ENCODE measurements at regions not wholly inside any gene's neighbourhood (a gene's known extent, or its start where the extent isn't known, plus 50 kb on each side); places are given as distances from the start of the nearest gene placed in this dataset.

- no peaks in the 10 kb centered on the region for H3K4me1 ChIP-seq (ENCODE audit: low read depth, poor library complexity, severe bottlenecking)
- H3K79me2 ChIP-seq (ENCODE audit: insufficient read depth, low read depth), result no peaks in the 10 kb centered on the region
- no peaks in the 10 kb centered on the region for H4K20me1 ChIP-seq (ENCODE audit: insufficient read depth)
- no peak overlapping the region for H2AFZ ChIP-seq (ENCODE audit: low read depth)
- H3K4me2 ChIP-seq, result no peak overlapping the region
- no peak overlapping the region for H3K9ac ChIP-seq
- no peaks in the 10 kb centered on the region for H3K27me3 ChIP-seq (ENCODE audit: insufficient read depth, low read depth)
- TF ChIP-seq, protein P1, sequence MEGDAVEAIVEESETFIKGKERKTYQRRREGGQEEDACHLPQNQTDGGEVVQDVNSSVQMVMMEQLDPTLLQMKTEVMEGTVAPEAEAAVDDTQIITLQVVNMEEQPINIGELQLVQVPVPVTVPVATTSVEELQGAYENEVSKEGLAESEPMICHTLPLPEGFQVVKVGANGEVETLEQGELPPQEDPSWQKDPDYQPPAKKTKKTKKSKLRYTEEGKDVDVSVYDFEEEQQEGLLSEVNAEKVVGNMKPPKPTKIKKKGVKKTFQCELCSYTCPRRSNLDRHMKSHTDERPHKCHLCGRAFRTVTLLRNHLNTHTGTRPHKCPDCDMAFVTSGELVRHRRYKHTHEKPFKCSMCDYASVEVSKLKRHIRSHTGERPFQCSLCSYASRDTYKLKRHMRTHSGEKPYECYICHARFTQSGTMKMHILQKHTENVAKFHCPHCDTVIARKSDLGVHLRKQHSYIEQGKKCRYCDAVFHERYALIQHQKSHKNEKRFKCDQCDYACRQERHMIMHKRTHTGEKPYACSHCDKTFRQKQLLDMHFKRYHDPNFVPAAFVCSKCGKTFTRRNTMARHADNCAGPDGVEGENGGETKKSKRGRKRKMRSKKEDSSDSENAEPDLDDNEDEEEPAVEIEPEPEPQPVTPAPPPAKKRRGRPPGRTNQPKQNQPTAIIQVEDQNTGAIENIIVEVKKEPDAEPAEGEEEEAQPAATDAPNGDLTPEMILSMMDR (conservative IDR thresholded peaks at IDR 0.05; ENCODE audit: low read depth, low read length), result no peak
- no peak overlapping the region for H3K27ac ChIP-seq
- no peaks in the 10 kb centered on the region for H3K36me3 ChIP-seq (ENCODE audit: insufficient read depth)
- H3K4me3 ChIP-seq (IDR thresholded peaks at IDR 0.05; ENCODE audit: insufficient read depth, low read depth, low read length), result no peak overlapping the region
Measured at GRCh38 chr7:46168671-46169383, 247.8 kb upstream of the IGFBP3 start.

GRCh38 chr7:46168231-46168630 lies 247.2 kb upstream of the IGFBP3 start:
- H2AFZ ChIP-seq (ENCODE audit: low read depth), result no peak overlapping the region
- no peak overlapping the region for H3K4me3 ChIP-seq (IDR thresholded peaks at IDR 0.05; ENCODE audit: insufficient read depth, low read depth, low read length)
- TF ChIP-seq, protein P1 (conservative IDR thresholded peaks at IDR 0.05; ENCODE audit: low read depth, low read length), result no peak
- H4K20me1 ChIP-seq (ENCODE audit: insufficient read depth), result no peaks in the 10 kb centered on the region
- no peaks in the 10 kb centered on the region for H3K27me3 ChIP-seq (ENCODE audit: insufficient read depth, low read depth)
- H3K27ac ChIP-seq, result no peak overlapping the region
- H3K36me3 ChIP-seq (ENCODE audit: insufficient read depth), result no peaks in the 10 kb centered on the region
- H3K79me2 ChIP-seq (ENCODE audit: insufficient read depth, low read depth), result no peaks in the 10 kb centered on the region
- H3K4me2 ChIP-seq, result no peak overlapping the region
- no peak overlapping the region for H3K9ac ChIP-seq
- H3K4me1 ChIP-seq (ENCODE audit: low read depth, poor library complexity, severe bottlenecking), result no peaks in the 10 kb centered on the region

GRCh38 chr7:46165276-46165675 lies 244.2 kb upstream of the IGFBP3 start:
- Histone ChIP-seq H3K4me1 (ENCODE audit: low read depth, poor library complexity, severe bottlenecking) (peaks cover 7% of the 10 kb centered on the region), H3K79me2 (ENCODE audit: insufficient read depth, low read depth) (no peaks in the 10 kb centered on the region), H3K27me3 (ENCODE audit: insufficient read depth, low read depth) (no peaks in the 10 kb centered on the region), H3K4me2 (no peak overlapping the region), H3K27ac (no peak overlapping the region), H3K9ac (no peak overlapping the region), H3K36me3 (ENCODE audit: insufficient read depth) (no peaks in the 10 kb centered on the region), H3K4me3 (IDR thresholded peaks at IDR 0.05; ENCODE audit: insufficient read depth, low read depth, low read length) (no peak overlapping the region), H2AFZ (ENCODE audit: low read depth) (no peak overlapping the region), H4K20me1 (ENCODE audit: insufficient read depth) (no peaks in the 10 kb centered on the region)
- TF ChIP-seq, protein P1 (conservative IDR thresholded peaks at IDR 0.05; ENCODE audit: low read depth, low read length), result no peak

DNA sequence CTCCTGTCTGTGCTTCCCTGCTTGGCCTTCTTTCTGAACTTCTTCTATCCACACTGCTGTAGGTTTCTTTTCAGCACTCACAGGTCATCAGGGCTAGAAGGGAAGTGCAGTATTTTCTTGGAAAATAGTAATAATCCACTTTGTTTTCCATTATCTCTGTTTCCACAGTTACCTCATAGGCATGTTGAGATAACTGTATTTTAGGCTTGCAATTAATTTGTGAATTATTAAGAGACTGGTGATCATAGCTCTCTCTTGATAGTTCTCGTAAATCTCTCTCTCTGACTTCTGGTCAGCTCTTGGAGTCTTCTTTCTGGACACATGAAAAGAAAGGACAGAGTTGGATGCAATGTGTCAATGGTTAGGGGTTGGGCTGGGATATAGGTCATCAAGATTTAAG lies 243.6 kb upstream of the IGFBP3 start:
- no peaks in the 10 kb centered on the region for H4K20me1 ChIP-seq (ENCODE audit: insufficient read depth)

More for the DNA sequence above, 243.6 kb upstream of the IGFBP3 start:
- H3K79me2 ChIP-seq (ENCODE audit: insufficient read depth, low read depth), result no peaks in the 10 kb centered on the region
- TF ChIP-seq, protein P1 (conservative IDR thresholded peaks at IDR 0.05; ENCODE audit: low read depth, low read length), result no peak
- H3K4me1 ChIP-seq (ENCODE audit: low read depth, poor library complexity, severe bottlenecking), result peaks cover 7% of the 10 kb centered on the region
- H3K27ac ChIP-seq, result no peak overlapping the region
- no peaks in the 10 kb centered on the region for H3K27me3 ChIP-seq (ENCODE audit: insufficient read depth, low read depth)
- H3K4me3 ChIP-seq (IDR thresholded peaks at IDR 0.05; ENCODE audit: insufficient read depth, low read depth, low read length), result no peak overlapping the region
- H2AFZ ChIP-seq (ENCODE audit: low read depth), result no peak overlapping the region
- no peak overlapping the region for H3K9ac ChIP-seq
- H3K4me2 ChIP-seq, result no peak overlapping the region
- H3K36me3 ChIP-seq (ENCODE audit: insufficient read depth), result no peaks in the 10 kb centered on the region
